ENCODE measurements at regions not wholly inside any gene's neighbourhood (a gene's known extent, or its start where the extent isn't known, plus 50 kb on each side); places are given as distances from the start of the nearest gene placed in this dataset.

DNA sequence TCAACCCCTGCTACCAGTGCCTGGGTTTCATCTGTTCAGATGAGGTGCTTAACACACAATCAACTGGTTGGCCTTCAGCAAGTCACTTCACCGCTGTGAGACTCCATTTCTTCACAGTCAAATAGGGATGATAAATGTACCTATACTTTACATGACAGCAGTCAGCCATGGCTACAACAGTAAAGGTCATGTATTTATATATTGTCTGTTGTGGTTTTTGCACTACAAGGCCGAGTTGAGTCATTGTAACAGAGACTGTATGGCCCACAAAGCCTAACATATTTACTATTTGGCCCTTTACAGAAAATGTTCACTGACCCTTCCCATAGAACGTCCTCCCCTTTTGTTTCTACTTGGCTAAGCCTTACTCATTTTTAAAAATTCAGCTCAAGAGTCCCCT, 404.6 kb upstream of the F9 start:
- no peak for FAIRE-seq
- DNase-seq (ENCODE audit: low spot score), result no peak

GRCh38 chrX:139121616-139122286, 408.8 kb upstream of the F9 start:
- DNase-seq (ENCODE audit: low spot score) (no peak), FAIRE-seq (no peak)

DNA sequence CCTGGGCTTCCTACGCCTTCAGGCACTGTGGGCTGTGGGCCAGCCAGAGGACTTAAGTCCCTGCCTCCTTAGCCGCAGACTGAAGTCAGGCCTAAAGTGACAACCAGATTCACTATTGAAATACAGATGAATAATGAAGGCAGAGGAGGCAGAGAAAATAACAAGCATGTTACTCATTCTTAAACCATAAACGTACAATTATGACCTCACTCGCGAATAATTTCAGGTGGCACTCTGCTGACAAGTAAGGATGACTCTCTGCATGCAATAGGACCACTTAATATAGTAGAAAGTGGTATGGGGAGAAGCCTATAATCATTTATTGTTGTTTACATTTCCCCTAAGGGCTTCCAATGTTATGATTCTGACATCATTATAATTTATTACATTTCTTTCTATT, 409.2 kb upstream of the FGF13 start:
- FAIRE-seq, result peak; percentile 93
- DNase-seq (ENCODE audit: low spot score), result peak; percentile 85

DNA sequence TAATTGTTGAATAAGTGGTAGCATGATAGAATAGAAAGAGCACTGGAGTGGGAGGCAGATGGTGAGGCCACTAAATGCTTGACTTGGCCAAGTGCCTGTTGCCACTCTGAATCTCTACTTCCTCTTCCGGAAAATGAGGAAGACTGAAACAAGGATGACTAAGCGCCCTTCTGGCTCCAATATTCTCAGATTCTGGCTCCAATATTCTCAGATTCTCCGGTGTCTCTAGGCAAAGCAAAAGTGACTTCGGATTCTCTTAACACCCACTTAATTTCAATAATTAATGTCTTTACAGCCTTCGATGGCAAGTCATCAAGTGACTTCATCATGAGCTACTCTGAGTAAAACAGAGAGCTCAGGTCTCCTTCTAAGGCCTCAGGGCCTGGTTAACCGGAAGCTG, 402.2 kb upstream of the FGF13 start:
- FAIRE-seq (peak; percentile 23), DNase-seq (ENCODE audit: low spot score) (peak; percentile 23)

- FAIRE-seq, result no peak
- no peak for DNase-seq (ENCODE audit: low spot score)
Measured at GRCh38 chrX:139112432-139112831, 400.9 kb upstream of the FGF13 start.

GRCh38 chrX:139106069-139106468, 394.6 kb upstream of the FGF13 start:
- FAIRE-seq (peak; percentile 82), DNase-seq (ENCODE audit: low spot score) (peak; percentile 76)

GRCh38 chrX:139094671-139095592, 383.4 kb upstream of the FGF13 start:
- FAIRE-seq (no peak), DNase-seq (ENCODE audit: low spot score) (peak; percentile 55)

- FAIRE-seq, result no peak
- DNase-seq (ENCODE audit: low spot score), result no peak
Measured at GRCh38 chrX:139093201-139093600, 381.7 kb upstream of the FGF13 start.

GRCh38 chrX:139091878-139092277, 380.4 kb upstream of the FGF13 start:
- FAIRE-seq (no peak), DNase-seq (ENCODE audit: low spot score) (no peak)

DNA sequence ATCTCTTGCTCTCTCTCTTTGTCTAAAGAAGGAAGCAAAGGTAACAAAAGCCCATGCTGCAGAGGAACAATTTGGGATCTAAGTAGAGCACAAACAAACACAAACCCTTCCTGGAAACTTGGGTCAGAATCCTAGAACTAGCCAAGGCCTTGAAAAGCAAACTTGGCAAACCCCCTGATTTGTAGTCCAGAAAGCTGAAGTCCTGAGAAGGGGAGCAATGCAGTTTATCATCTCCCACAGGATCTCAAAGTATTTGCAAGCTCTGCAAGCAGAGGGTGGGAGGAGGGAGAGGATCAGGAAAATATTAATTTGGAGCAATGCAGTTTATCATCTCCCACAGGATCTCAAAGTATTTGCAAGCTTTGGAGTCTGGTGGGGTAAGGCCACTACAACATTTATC, 379.5 kb upstream of the FGF13 start:
- FAIRE-seq, result no peak
- no peak for DNase-seq (ENCODE audit: low spot score)

GRCh38 chrX:139086246-139086645, 374.7 kb upstream of the FGF13 start:
- DNase-seq (ENCODE audit: low spot score) (no peak), FAIRE-seq (no peak)

DNA sequence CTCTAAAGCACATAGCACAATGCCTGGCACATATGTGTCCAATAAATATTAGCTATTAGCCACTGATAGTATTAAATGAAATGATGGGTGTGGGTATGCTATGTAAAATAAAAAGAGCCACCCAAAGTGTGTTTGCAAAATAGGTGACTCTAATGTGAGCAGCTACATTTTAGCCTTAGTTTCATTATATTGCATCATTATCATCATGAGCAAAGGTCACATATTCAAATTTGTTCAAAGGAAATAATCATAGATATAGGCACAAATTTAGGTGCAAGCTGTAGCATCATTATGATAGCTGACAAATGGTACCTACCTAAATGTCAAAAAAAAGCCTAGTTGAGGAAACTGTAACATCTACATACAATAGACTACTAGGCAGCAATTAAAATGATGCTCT, 373.9 kb upstream of the FGF13 start:
- no peak for FAIRE-seq

DNA sequence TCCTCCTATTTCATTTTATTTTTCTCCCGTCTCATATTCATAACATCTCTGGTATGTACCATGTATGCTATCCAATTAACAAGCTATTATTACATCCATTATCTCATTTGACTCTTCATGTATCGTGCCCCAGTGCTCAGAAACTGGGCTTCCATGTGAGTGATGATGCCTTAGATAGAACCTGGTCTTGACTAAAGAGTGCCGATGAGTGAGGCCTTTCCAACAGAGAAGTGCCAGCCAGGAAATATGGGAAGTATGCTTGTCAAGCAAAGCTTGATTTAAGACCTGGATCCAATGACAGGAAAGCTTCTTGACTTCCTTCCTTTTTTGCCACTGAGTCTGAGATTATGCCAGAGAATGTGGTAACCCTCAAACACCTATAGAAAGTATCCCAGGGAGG, 371.7 kb upstream of the FGF13 start:
- FAIRE-seq, result no peak
- no peak for DNase-seq (ENCODE audit: low spot score)

More for the DNA sequence above, 373.9 kb upstream of the FGF13 start:
- no peak for DNase-seq (ENCODE audit: low spot score)

DNA sequence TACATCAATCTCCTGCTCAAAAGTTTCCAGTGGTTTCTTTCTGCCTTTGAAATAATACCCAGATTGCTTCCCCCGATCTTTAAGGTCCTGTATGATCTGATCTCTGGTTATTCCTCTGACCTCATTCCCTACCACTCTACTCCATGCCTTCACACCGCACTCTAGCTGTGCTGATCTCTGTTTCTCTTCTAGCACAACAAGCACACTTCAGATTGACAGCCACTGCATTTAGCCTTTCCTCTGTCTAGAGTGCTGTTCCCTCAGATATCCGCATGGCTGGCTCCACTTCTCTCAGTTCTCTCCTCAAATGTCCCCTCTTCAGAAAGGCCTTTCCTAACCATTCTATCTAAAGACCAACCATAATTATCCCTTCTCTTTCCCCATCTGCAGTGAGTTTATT, 370.4 kb upstream of the FGF13 start:
- DNase-seq (ENCODE audit: low spot score) (no peak), FAIRE-seq (no peak)

DNA sequence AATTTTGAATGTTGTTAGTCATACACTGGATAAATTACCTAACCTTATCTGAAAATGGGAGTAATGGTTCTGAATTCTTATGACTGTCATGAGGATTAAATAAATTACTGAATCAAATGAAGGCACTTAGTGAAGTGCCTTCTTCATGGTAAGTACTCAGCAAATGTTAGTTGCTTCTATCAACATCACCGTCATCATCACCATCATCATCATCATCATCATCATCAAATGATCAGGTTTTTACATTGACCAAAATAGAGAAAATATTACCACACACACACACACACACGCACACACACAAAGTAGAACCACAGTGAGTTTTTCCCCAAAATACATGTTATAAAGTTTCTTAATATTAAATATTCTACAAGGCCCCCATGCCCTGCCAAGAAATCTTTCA, 368.3 kb upstream of the FGF13 start:
- DNase-seq (ENCODE audit: low spot score) (no peak), FAIRE-seq (no peak)

GRCh38 chrX:139078761-139079280, 367.3 kb upstream of the FGF13 start:
- FAIRE-seq (no peak), DNase-seq (ENCODE audit: low spot score) (no peak)

DNA sequence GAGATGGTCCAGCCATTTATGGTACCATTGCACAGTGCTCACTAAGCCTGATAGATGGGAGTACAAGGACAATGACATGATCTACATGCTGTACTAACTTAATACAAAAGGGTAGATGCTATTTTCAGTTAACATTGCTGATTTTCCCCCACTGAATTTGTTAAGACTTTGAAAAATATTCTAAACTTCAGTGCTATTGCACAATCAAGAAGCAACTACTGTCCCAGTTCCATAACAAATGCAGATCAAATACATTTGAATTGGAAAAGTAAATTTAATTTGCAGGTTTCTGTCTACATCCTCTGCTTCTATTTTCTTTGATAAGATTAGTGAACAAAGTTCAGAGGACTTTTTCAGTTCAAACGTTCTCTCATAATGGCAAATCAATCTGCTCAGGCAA, 366.8 kb upstream of the FGF13 start:
- FAIRE-seq (no peak), DNase-seq (ENCODE audit: low spot score) (no peak)

GRCh38 chrX:139077281-139078250, 366.0 kb upstream of the FGF13 start:
- peak; percentile 38 for FAIRE-seq
- DNase-seq (ENCODE audit: low spot score), result peak; percentile 42

GRCh38 chrX:139063364-139063763, 351.8 kb upstream of the FGF13 start:
- FAIRE-seq, result no peak
- DNase-seq (ENCODE audit: low spot score), result no peak

GRCh38 chrX:139058831-139059495, 347.4 kb upstream of the FGF13 start:
- FAIRE-seq (peak; percentile 95), DNase-seq (ENCODE audit: low spot score) (peak; percentile 75)

DNA sequence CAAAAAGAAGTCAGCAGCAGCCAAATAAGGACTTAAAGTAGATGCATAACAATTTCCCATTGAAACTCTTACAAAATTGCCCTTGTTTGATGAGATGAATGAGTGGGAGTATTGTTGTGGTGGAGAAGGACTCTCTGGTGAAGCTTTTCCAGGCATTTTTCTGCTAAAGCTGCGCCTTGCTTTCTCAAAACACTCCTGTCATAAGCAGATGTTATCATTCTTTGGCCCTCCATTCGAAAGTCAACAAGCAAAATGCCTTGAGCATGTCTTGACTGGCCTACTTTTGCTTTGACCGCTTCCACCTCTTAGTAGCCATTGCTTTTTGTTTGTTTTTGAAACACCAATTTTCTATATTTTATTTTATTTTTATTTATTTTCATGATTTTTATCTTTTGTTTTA, 340.9 kb upstream of the FGF13 start:
- no peak for DNase-seq (ENCODE audit: low spot score)
- no peak for FAIRE-seq
